DMS53 (cell line): ENCODE measurements at regions not wholly inside any gene's neighbourhood (a gene's known extent, or its start where the extent isn't known, plus 50 kb on each side); places are given as distances from the start of the nearest gene placed in this dataset.

Experiments
- DNase-seq: peaks from one replicate; lab custom pipeline; 2025; lab: John Stamatoyannopoulos, UW

DNA sequence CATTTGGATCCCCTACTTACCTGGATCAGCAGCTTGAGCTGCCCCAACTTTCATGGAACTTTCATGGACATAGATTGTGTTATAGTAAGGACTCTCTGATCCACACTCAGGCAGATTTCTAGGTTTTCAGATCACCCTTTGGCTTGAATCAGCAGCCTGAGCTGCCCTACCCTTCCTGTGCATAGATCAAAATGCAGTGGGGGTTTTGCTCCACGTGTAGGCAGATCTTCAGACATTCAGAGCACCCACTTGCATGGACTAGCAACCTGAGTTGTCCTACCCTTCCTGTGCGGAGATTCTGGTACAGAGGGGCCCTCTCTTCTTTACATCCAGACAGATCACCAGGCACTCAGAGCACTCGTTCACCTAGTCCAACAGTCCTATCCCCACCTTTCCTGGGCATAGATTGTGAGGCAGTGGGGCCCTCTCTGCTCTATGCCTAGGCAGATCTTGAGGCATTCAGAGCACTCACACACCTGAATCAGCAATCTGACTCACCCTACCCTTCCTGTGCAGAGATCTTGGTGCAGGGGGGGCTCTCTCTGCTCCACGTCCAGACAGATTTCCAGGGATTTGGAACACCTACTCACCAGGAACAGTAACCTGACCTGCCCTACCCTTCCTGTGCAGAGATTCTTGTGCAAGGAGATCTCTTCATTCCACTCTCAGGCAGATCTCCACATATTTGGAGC lies 705.2 kb upstream of the NRSN1 start:
- no peak for DNase-seq

DNA sequence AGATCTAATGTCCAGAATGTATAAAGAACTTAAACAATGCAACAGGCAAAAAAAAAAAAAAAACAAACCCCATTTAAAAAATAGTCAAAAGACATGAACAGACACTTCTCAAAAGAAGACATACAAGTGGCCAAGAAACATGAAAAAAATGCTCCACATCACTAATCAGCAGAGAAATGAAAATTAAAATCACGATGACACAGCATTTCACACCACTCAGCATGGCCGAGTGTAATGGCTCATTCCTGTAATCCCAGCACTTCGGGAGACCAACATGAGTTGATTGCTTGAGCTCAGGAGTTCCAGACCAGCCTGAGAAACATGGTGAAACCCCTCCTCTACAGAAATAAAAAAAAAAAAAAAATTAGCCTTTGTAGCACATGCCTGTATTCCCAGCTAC lies 701.4 kb upstream of the NRSN1 start:
- peak; percentile 4 for DNase-seq

DNA sequence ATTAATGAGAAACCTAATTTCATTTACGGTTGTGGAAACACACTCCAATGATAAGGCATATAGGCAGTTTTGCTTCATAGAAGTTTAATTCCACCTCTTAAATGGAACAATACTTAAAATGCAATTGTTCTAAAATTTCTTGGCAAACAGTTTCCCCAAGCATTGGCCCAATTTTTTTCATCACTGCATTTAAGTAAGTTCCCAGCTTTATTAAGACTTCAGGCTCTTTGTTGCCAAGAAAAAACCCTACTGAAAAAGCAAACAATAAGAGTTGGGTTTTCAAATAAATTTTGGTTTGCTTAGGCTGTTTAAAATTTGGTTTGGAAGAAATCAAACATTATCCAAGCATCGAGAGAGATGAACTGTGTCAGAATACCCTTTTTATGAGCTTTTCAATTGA lies 690.9 kb upstream of the NRSN1 start:
- DNase-seq, result no peak

DNA sequence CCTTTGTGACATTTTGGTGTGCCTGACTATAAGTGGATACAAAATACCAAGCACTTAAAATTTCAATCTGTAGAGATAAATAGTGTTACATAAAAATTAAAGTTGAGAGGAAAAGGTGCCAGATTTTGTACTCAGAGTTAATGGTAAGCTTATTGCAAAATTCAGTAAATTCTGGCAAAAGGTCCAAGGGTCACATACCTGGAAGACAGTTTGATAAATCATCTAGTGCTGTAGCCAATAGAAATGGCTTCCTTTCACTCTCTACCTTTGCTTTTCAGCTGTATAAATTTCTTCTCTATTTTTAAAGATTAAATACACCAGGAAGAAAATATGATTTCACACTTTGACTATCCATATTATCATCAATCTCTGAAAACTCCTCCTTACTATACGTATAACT lies 690.2 kb upstream of the NRSN1 start:
- DNase-seq, result no peak

DNA sequence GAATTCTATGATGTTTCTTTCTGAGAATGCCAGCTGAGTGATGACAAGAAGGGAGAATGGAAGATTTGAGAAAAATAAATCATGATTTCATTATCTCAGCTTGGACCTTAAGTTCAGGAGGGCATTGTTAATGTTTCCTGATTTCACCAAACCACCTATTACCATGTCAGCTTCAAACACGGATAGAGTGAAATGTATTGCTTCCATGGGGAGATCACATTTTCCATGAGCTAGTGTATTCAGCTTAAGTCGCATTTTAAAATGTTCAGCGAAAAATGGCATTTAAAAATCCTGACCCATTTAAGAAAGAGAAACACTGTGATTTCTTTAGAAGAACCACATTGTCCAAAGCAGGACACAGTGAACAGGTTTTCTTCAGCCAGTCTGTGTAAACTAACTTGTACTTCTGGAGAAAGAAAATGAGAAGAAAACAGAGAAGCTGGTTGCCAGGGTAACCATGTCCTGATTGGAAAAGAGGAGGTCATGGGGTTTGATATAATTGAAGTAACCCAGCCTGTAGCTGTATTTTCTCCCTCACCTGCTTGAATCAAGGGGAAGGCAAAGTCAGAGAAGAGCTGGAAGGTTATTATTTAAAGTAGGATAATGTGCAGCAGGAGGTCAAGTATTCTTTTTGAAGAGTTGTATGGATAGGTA lies 684.1 kb upstream of the NRSN1 start:
- no peak for DNase-seq

DNA sequence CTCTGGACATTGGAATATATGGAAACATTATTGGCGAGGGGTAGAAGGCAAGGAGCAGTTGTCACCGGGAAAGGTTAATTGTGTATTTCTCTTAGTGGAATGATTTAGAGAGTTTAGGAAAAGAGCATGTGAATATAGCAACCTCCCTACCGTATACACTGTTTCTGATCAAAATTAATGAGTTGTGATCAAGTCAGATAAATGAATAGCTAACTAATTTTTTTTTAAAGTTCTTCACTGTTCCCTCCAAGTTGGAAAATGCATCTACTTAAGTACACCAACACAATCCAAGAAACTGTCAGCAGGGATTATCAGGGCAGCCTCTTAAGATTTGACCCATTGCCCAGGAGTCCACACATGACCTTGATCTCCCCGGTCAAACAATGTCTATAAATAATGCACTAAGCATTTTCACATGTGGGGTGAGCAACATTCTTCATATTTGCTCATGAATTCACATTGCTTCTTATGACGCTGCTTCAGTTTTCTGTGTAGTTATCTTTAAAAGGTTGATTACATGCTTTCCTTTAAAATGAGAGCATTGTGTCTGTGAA lies 680.8 kb upstream of the NRSN1 start:
- no peak for DNase-seq

DNA sequence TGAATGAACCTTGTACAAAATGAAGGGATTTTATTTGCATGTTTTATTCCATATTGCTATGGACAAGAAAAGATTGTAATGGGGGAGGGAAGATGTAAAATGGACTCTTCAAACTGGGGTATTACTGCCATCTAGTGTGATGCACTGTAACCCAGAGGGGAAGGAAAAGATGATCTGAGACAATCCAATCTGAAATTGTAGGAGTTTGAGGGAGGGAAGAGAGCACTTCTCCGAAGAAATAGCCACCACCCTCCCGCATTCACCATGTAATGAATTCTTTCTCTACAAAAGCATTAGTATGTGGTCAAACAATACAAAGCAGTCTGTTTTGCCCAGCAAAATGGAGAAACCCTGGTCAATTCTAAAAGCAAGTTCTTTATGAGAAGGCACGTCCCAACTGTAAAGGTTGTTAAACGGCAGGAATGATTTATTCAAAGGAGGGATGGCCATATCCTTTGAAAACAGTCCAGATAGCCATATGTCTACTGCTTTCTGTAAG lies 679.5 kb upstream of the NRSN1 start:
- peak; percentile 69 for DNase-seq

DNA sequence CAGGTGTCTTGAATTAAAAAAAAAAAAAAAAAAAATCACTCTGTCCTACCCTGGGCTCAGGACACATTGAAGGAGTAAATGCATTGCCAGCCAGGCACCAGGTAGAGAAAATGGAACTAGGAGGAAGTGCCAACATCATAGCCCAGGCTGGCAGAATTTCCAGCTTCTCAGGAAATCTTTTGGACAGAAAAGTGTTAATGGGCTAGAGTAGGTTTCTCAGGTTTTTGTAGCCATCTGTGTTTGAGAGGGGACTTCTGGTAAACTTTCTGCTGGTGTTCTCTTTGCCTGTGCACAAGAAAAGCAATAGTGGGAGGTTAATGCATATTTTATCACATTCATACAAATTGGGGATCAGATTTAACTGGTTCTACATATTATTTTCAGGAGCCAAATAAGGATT lies 678.3 kb upstream of the NRSN1 start:
- DNase-seq, result no peak

DNA sequence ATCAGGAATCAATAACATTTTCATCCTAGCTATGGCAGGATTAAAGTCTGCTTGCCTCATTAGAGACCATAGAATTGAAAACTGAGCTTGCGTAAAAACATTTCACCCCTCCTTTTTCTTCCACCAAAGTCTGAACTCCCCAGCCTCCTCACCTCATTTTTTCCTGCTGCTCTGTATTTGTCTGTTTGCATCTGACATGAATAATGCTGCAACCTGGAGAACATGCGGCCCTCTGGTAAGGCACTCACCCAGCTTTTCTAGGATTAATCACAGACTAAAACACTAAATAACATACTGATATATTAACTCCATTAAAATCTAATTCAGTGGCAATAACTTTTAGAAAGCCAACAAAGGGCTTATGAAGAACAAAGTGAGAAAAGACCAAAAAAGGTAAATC lies 677.7 kb upstream of the NRSN1 start:
- DNase-seq, result no peak

DNA sequence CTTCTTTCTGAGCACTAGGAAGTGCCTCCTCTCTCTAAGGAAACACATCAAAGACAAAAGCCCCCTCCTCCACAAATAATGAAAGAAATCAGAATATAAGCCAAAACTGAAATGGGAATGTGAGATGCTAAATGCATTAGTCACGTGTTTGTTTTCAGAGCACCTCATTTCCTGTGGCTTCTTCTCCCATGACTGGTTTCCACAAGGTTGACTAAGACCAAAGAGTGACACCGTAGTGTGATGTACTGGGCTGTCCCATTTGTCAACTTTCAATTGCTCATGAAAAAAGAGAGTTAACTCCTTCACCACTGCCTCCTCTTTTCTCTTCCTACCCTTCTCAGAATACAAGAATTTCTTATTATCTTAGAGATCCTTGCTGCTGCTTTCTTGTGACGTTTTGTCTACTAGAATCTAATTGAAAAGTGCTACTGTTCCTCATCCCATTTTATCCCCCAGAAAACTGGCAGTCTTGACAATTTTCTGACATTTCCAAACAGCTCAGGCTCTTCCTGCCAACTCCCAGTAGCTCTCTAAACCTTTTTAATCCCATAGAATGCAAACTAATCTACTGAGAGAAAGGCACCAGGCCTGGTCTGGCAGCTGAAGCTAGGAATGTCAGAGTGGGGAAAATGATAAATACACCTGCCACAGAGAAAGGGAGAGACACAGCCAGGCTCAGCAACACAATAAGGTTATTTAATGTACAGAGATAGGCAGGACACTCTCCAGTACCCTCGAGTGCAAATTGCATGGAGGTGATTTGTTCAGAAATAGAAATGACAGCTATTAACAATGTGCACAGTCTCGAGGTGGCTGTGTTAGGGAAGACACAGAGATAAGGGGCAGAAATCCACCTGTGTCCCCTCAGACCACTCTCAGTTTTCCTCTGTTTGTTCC lies 671.7 kb upstream of the NRSN1 start:
- DNase-seq, result peak; percentile 55

DNA sequence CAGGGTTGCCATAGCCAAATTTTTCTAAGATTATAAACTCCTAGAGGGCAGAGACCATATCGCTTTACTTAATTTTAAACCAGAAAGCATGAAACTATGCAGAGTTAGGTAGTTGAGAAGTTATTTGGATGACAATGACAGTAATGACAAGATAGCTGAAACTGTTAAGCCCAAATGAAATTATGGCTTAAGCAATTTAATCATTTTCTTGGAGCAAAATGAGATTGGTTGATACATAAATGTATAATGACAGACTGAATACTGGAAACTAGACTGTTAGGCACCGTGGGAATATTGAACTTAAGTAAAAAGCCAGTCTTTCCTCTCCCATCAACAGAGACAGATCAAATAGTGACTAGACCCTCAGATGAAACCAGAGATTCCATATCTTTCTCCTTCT lies 670.3 kb upstream of the NRSN1 start:
- no peak for DNase-seq

DNA sequence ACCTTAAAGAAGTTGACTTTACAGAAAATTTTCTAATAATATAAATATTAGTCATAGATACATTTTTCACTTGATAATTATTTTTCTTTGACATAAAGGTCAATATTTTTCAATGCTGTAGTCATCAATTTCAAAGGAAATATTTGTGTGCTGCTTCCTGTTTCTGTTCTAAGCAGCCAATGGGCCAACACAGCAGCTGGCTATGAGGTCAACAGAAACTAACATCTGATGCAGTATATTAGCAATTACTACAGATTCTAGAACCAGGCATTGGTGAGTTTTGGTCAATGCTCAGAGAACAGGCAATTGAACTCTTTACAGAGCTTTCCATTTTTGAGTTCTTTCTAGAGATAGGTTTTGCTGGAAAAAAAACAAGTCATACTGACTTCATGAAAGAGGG lies 669.6 kb upstream of the NRSN1 start:
- DNase-seq, result peak; percentile 48

DNA sequence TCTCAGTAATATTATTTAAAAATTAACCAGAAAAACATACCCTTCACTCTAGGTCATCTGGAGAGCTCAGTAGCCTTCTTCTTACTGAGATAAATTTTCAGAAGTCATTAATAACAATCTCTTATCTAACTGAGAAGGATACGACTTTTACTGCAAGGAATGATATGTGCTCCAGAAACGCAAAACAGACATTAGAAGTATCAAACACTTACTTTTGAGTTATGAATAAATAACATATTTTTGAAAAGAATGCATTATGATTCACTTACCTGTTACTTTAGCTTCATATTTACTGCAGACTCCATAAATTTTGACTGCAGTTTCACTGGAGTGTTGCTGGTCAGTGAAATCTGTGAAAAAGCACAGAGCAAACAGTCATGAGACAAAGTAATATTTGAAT lies 668.7 kb upstream of the NRSN1 start:
- no peak for DNase-seq

DNA sequence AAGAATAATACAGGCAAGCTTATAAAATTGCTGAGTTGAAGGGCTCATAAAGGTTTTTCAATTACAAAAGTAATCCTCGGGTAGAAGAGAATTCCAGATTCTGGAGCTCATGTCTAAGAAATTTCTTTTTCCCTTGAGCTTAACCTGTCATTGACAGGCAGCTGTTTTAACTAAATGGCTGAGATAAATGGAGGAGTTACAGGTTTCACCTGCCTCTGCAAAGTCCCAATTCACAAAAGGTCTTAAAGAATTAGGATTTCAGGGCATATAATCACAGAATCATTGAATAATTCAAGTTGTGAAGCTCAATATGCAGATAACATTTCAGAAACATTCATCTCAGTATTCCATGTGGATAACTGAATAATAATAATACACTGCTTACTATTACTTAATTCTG lies 660.1 kb upstream of the NRSN1 start:
- no peak for DNase-seq

DNA sequence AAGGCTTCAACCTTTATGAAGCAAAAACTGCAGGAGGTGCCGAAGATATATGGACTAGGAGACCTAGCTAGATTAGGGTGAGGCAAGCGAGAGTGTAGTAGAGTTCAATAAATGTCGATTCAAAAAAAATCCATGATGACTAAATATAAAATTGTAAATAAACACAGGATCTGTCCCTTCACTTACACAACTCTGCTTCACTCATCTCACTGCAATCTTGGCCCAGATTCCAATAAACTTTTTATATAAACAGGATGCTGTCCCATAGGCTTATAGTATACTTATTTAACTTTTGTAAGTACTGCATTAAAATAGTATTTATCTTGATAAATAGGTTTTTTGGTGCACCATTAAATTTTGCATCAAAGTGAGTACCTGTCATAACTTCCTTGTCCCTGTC lies 648.4 kb upstream of the NRSN1 start:
- DNase-seq, result no peak

DNA sequence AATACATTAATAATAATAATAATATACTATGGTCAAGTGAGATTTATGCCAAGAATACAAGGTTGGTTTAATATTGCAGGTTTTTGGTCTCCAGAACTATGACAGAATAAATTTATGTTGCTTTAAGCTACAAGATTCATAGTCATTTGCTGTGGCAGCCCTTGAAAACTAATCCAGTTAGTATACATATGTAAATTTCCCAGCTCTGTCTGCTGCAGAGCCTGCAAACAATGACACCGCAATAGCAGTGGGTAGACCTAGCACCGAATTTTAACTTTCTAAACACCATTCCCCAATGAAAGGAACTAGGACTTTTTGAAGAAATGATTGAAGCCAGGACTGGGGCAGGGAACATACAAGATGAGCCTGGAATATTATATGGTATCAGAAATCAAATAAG lies 647.7 kb upstream of the NRSN1 start:
- DNase-seq, result no peak

DNA sequence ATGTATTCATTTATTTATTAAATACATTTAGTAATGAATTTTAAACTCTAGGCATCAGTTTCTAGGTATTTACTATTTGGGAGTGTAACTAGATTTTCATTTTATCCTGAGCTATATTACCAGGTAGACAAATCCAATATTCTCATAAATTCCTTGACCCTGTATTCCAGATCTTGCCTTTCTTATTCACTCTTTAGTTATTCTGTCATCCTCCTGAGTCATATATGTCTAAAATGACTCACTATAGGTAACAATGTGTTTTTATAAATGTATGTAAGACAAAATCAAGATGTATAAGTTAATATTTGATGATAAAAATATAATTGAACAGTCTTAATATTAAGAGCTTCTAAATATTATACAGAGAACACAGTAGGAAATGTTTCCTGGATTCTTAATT lies 642.1 kb upstream of the NRSN1 start:
- DNase-seq, result no peak

DNA sequence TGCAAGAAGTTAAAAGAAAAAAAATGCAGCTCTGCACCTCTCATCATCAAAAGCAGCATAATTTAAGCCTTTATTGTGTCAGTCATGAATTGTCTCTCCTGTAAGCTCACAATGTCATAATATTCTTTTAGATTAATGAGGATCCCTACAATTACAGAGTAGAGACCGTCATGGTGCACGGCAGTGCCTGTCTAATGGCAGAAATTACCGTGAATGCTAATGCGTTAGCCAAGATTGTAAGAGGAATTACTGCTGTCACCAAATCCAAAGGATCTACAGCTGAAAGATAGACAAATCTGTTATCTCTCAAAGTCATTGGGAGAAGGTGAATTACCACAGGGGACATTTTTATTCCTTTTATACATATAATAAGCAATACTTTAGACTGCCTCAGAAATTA lies 631.6 kb upstream of the NRSN1 start:
- DNase-seq, result no peak

DNA sequence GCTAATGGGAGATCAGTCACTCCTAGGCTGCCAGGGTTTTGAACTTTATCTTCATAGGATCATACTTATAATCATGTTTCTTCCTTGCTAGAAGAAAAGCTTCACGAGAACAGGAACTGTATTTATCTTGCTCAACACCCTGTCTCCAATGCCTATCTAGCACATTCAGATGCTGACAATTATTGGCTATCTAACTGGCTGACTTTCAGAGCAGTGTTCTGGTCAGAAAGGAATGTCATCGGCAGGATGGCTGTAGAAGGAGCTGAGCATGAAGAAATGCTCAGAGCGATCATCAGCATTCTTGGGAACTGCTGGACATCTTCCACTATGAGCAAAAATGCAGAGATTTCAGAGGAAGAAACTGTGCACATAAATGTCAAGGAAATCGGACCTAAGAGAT lies 628.0 kb upstream of the NRSN1 start:
- no peak for DNase-seq

DNA sequence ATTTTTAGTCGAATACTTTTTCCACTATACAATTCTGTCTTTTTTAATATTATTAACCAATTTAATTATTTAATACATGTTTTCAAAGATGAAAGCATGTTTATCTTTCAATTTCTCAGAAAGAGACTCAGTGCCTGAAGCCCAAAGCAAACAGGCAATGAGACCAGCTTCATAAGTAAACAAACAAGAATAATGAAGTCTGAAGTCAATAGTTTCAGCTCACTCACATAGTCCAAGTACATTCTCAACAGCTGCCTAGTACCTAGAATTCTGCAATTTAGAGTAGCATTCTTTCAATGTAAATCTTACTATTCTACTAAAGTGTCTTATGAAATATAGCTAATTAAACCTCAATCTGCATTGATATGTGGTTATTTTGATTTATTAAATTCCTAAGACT lies 626.5 kb upstream of the NRSN1 start:
- DNase-seq, result peak; percentile 52

DNA sequence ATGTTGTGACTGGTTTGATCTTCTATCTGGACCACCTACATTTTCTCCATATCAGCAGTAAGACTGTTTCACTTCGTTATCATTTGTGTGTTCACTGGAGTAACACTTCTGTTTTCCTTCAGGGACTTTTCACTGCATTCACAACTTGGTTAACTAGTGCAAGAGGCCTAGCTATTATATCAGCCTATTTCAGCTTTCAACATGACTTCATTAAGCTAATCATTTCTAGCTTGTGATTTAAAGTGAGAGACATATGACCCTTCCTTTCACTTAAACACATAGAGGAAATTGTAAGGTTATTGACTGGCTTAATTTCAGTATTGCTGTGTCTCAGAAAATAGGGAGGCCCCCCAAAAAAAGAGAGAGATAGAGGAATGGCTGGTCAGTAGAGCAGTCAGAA lies 622.8 kb upstream of the NRSN1 start:
- DNase-seq, result no peak

DNA sequence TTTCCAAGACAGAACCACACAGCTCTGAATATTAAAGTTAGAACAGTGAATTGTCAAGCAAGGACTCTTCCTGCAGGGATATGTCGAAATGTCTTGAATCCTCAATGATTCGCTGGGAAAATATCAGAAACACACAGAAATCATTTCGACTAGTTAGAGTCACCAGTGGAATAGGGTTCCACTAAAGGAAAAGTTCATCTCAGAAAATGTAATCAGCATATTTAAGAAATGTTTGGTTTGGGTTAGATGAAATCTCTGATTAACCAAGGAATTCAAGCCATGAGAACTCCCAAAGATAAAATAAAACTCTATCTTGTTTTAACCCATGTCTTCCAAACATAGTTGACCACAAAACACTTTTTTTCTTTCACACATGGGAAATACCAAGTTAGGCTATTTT lies 621.0 kb upstream of the NRSN1 start:
- no peak for DNase-seq
